OCI-LY7 (cell line): ENCODE measurements at regions not wholly inside any gene's neighbourhood (a gene's known extent, or its start where the extent isn't known, plus 50 kb on each side); places are given as distances from the start of the nearest gene placed in this dataset.
"Not testable (repeated sequence)": the region's sequence is repeated elsewhere in the genome, so short reads cannot be mapped to it uniquely, and the experiment has no call there.

Experiments
- CTCF ChIP-seq: fragments of 200-600 bp; sonication (generic); conservative IDR thresholded peaks from 2 replicates; pipeline ENCODE4 v1.5.1; 2014; ENCODE audit warnings: mild to moderate bottlenecking, antibody characterized with exemption, low read length, moderate library complexity, mixed read lengths
- EZH2phosphoT487 ChIP-seq: fragments of 200-600 bp; sonication (generic); IDR thresholded peaks from 2 replicates; pipeline ENCODE4 v1.6.1; 2018; ENCODE audit warnings: low read depth, borderline replicate concordance, mild to moderate bottlenecking, mixed run types, antibody characterized with exemption, low read length, moderate library complexity, mixed read lengths

- not testable (repeated sequence) for TF ChIP-seq CTCF, EZH2phosphoT487
Measured at GRCh38 chr7:114139690-114140089, 220.9 kb upstream of the PPP1R3A start.
